Neural cell (in vitro differentiated cells): ENCODE measurements at regions not wholly inside any gene's neighbourhood (a gene's known extent, or its start where the extent isn't known, plus 50 kb on each side); places are given as distances from the start of the nearest gene placed in this dataset.

Experiments used
- H2AFZ ChIP-seq: fragments of 200-600, 300-800 bp; sonication (generic), shearing (Covaris generic); 2 replicates; pipeline ENCODE4 v1.6.0; 2014; ENCODE audit warnings: low read depth, mild to moderate bottlenecking, antibody characterized with exemption, low read length, moderate library complexity
- H3F3A ChIP-seq: fragments of 200-600 bp; shearing (Covaris generic); 2 replicates; pipeline ENCODE4 v1.6.1; 2016; ENCODE audit warnings: mild to moderate bottlenecking, moderate library complexity, mixed read lengths, antibody characterized with exemption, low read length; ENCODE audit not compliant: insufficient read depth, poor library complexity, severe bottlenecking
- H3K27ac ChIP-seq: fragments of 200-600, 300-800 bp; sonication (generic), shearing (Covaris generic); 2 replicates; pipeline ENCODE4 v1.5.1; 2014; ENCODE audit warnings: mild to moderate bottlenecking, low read length, moderate library complexity
- H3K27me3 ChIP-seq: fragments of 300-800, 200-600 bp; sonication (generic), shearing (Covaris generic); 2 replicates; pipeline ENCODE4 v1.6.0; 2014; ENCODE audit warnings: mild to moderate bottlenecking, low read depth, low read length, moderate library complexity; ENCODE audit not compliant: insufficient read depth
- H3K36me3 ChIP-seq: fragments of 300-800, 200-600 bp; sonication (generic), shearing (Covaris generic); 2 replicates; pipeline ENCODE4 v1.5.1; 2014; ENCODE audit warnings: mild to moderate bottlenecking, antibody characterized with exemption, low read length, moderate library complexity; ENCODE audit not compliant: insufficient read depth
- H3K4me2 ChIP-seq: fragments of 300-800, 200-600 bp; sonication (generic), shearing (Covaris generic); 2 replicates; pipeline ENCODE4 v1.6.0; 2014; ENCODE audit warnings: mild to moderate bottlenecking, low read length
- H3K4me3 ChIP-seq: fragments of 300-800, 200-600 bp; sonication (generic), shearing (Covaris generic); 2 replicates; pipeline ENCODE4 v1.5.1; 2014; ENCODE audit warnings: mild to moderate bottlenecking, low read length, moderate library complexity
- H3K79me2 ChIP-seq: fragments of 200-600 bp; shearing (Covaris generic); replicated peaks from 2 replicates; pipeline ENCODE4 v1.6.0; 2014; ENCODE audit warnings: mild to moderate bottlenecking, low read length, moderate library complexity; ENCODE audit not compliant: insufficient read depth
- H3K9ac ChIP-seq: fragments of 300-800, 200-600 bp; sonication (generic), shearing (Covaris generic); 2 replicates; pipeline ENCODE4 v1.6.1; 2016; ENCODE audit warnings: mild to moderate bottlenecking, low read length, mixed read lengths
- H3K9me2 ChIP-seq: fragments of 200-600 bp; shearing (Covaris generic); 2 replicates; pipeline ENCODE4 v1.6.1; 2016; ENCODE audit warnings: mild to moderate bottlenecking, low read length, mixed read lengths; ENCODE audit not compliant: insufficient read depth
- H3K9me3 ChIP-seq: fragments of 200-600, 300-800 bp; sonication (generic), shearing (Covaris generic); 2 replicates; pipeline ENCODE4 v1.6.1; 2016; ENCODE audit warnings: mild to moderate bottlenecking, mixed run types, low read length, moderate library complexity, mixed read lengths
- H4K20me1 ChIP-seq: fragments of 200-600 bp; shearing (Covaris generic); 2 replicates; pipeline ENCODE4 v1.6.1; 2016; ENCODE audit warnings: mild to moderate bottlenecking, mixed run types; ENCODE audit not compliant: insufficient read depth
- CTCF ChIP-seq: fragments of 450-650 bp; IDR thresholded peaks from 2 replicates; pipeline ENCODE4 v1.5.1; 2014; ENCODE audit warnings: antibody characterized with exemption, mild to moderate bottlenecking, moderate library complexity; ENCODE audit not compliant: poor library complexity, severe bottlenecking
- EP300 ChIP-seq: fragments of 450-650 bp; conservative IDR thresholded peaks from 2 replicates; pipeline ENCODE4 v1.6.1; 2014; ENCODE audit warnings: antibody characterized with exemption, mild to moderate bottlenecking, moderate library complexity; ENCODE audit not compliant: poor library complexity, severe bottlenecking
- EZH2 ChIP-seq: fragments of 200-600, 300-800 bp; shearing (Covaris generic), sonication (generic); IDR thresholded peaks from 2 replicates; pipeline ENCODE4 v1.6.1; 2014; ENCODE audit warnings: antibody characterized with exemption, low read length, borderline replicate concordance, mild to moderate bottlenecking; ENCODE audit not compliant: insufficient read depth, poor library complexity, severe bottlenecking
- MXI1 ChIP-seq: fragments of 450-650 bp; conservative IDR thresholded peaks from 2 replicates; pipeline ENCODE4 v1.6.1; 2014; ENCODE audit warnings: antibody characterized with exemption, mild to moderate bottlenecking; ENCODE audit not compliant: poor library complexity, severe bottlenecking
- POLR2AphosphoS5 ChIP-seq: IDR thresholded peaks from 2 replicates; pipeline ENCODE4 v1.6.1; 2012
- RAD21 ChIP-seq: fragments of 450-650 bp; conservative IDR thresholded peaks from 2 replicates; pipeline ENCODE4 v1.6.1; 2014; ENCODE audit warnings: antibody characterized with exemption, mild to moderate bottlenecking, moderate library complexity
- SMC3 ChIP-seq: fragments of 450-650 bp; conservative IDR thresholded peaks from 2 replicates; pipeline ENCODE4 v1.6.1; 2014; ENCODE audit warnings: antibody characterized with exemption, mild to moderate bottlenecking, moderate library complexity; ENCODE audit not compliant: poor library complexity
- TAF1 ChIP-seq: IDR thresholded peaks from 2 replicates; pipeline ENCODE4 v1.6.1; 2012; ENCODE audit warnings: low read depth
- TF ChIP-seq, protein P1 (sequence below): IDR thresholded peaks from 2 replicates; pipeline ENCODE4 v1.6.1; 2012; ENCODE audit warnings: borderline replicate concordance

DNA sequence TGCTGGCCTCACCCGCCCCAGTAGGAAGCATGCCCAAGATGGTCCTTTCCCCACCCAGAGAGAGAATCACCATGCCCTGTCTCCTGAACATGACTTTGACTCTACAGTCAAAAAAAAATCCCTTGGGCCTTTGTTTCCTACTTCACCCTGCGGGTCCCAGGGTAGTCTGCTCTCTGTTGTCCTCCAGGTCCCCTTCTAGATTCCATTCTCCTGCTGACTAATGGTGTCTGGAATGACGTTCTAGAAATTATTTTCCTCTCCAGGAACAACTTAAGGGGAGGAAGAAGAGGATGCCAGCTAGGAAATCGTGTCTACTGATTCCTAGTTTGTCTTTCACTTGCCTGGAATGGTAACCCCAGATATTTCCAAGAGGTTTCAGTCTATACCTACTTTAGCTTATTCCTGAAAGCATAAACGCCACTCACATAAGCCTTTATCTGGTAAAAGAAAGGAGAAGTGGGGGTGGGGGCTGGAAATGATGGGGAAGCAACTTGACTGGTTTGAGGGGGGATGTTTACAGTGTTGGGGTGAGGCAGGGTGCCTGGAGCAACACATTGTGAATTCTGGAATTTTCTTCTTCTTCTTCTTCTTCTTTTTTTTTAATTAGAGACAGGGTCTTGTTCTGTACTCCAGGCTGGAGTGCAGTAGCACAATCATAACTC, 93.9 kb downstream of the SNX18 start:
- H4K20me1 ChIP-seq: no peaks in the 10 kb centered on the region
- H3K9me2 ChIP-seq: no peaks in the 10 kb centered on the region
- H3K9me3 ChIP-seq: no peaks in the 10 kb centered on the region
- H3K4me3 ChIP-seq: no peak overlapping the region
- TF ChIP-seq TAF1 (no peak), RAD21 (no peak), POLR2AphosphoS5 (no peak), CTCF (no peak)
- H3F3A ChIP-seq: no peaks in the 10 kb centered on the region
- no peak overlapping the region for H2AFZ ChIP-seq
- H3K27ac ChIP-seq: no peak overlapping the region
- H3K27me3 ChIP-seq: no peaks in the 10 kb centered on the region
- no peak overlapping the region for H3K4me2 ChIP-seq
- H3K9ac ChIP-seq: no peak overlapping the region
- H3K36me3 ChIP-seq: no peaks in the 10 kb centered on the region
- H3K79me2 ChIP-seq: no peaks in the 10 kb centered on the region

GRCh38 chr5:54610197-54610944, 92.8 kb downstream of the SNX18 start:
- Histone ChIP-seq H2AFZ (no peak overlapping the region), H3K9me2 (no peaks in the 10 kb centered on the region), H3K36me3 (no peaks in the 10 kb centered on the region), H3K27me3 (no peaks in the 10 kb centered on the region), H3K9ac (no peak overlapping the region), H3F3A (no peaks in the 10 kb centered on the region), H3K4me2 (no peak overlapping the region), H3K79me2 (no peaks in the 10 kb centered on the region), H3K27ac (no peak overlapping the region), H3K4me3 (no peak overlapping the region), H4K20me1 (no peaks in the 10 kb centered on the region), H3K9me3 (no peaks in the 10 kb centered on the region)
- TF ChIP-seq POLR2AphosphoS5 (no peak), EP300 (no peak), MXI1 (no peak), SMC3 (no peak), TAF1 (no peak), CTCF (no peak), EZH2 (no peak)
- TF ChIP-seq, protein P1, sequence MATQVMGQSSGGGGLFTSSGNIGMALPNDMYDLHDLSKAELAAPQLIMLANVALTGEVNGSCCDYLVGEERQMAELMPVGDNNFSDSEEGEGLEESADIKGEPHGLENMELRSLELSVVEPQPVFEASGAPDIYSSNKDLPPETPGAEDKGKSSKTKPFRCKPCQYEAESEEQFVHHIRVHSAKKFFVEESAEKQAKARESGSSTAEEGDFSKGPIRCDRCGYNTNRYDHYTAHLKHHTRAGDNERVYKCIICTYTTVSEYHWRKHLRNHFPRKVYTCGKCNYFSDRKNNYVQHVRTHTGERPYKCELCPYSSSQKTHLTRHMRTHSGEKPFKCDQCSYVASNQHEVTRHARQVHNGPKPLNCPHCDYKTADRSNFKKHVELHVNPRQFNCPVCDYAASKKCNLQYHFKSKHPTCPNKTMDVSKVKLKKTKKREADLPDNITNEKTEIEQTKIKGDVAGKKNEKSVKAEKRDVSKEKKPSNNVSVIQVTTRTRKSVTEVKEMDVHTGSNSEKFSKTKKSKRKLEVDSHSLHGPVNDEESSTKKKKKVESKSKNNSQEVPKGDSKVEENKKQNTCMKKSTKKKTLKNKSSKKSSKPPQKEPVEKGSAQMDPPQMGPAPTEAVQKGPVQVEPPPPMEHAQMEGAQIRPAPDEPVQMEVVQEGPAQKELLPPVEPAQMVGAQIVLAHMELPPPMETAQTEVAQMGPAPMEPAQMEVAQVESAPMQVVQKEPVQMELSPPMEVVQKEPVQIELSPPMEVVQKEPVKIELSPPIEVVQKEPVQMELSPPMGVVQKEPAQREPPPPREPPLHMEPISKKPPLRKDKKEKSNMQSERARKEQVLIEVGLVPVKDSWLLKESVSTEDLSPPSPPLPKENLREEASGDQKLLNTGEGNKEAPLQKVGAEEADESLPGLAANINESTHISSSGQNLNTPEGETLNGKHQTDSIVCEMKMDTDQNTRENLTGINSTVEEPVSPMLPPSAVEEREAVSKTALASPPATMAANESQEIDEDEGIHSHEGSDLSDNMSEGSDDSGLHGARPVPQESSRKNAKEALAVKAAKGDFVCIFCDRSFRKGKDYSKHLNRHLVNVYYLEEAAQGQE: no peak
